ENCODE measurements at regions not wholly inside any gene's neighbourhood (a gene's known extent, or its start where the extent isn't known, plus 50 kb on each side); places are given as distances from the start of the nearest gene placed in this dataset.

DNA sequence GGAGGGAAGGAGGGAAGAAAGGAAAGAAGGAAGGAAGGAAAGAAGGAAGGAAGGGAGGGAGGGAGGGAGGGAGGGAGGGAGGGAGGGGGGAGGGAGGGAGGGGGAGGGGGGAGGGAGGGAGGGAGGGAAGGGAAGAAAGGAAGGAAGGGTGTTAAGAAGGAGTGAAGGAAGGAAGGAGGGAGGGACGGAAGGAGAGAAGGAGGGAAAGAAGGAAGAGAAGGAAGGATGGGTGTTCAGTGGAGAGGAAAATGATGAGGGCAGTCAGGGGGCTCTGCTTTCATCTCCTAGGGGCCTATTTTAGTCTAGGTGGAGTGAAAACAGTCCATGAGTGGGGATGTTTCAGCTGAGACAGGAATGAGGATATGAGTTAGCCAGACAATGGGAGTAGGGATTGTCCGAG, 357.0 kb upstream of the C16orf82 start:
- TF ChIP-seq CTCF (IDR thresholded peaks at IDR 0.05) (no peak), POLR2A (IDR thresholded peaks at IDR 0.05) (no peak), POLR2AphosphoS5 (IDR thresholded peaks at IDR 0.05; ENCODE audit: insufficient read depth in 1 of 2, low read depth in 1 of 2) (no peak)

Measured in vagina (tissue), 2 donors.